K562 (cell line): ENCODE measurements at regions not wholly inside any gene's neighbourhood (a gene's known extent, or its start where the extent isn't known, plus 50 kb on each side); places are given as distances from the start of the nearest gene placed in this dataset.

Experiments used
- ARID1B ChIP-seq: fragments of 450-650 bp; IDR thresholded peaks from 2 replicates; pipeline ENCODE4 v1.6.1; 2016; ENCODE audit warnings: antibody characterized with exemption, mild to moderate bottlenecking, inconsistent platforms
- BACH1 ChIP-seq: fragments of 200-800 bp; sonication (Bioruptor generic); IDR thresholded peaks from 2 replicates; pipeline ENCODE4 v1.6.1; 2016; ENCODE audit warnings: missing genetic modification characterization, missing compliant biosample characterization
- CCNT2 ChIP-seq: IDR thresholded peaks from 2 replicates; pipeline ENCODE4 v1.6.1; 2011; ENCODE audit warnings: borderline replicate concordance, low read depth, mild to moderate bottlenecking, moderate library complexity, mixed read lengths, low read length; ENCODE audit not compliant: insufficient read length; ENCODE audit errors: extremely low read depth
- CREB1 ChIP-seq, 2 experiments: sonication (generic) in 1 of 2; formaldehyde crosslinking in 1 of 2; IDR thresholded peaks; 2 replicates each; pipeline versions ENCODE4 v1.6.1 to v1.8.0; 2012 to 2022; ENCODE audit warnings: inconsistent platforms in 1 of 2, mild to moderate bottlenecking in 1 of 2, missing genetic modification reagents in 1 of 2, moderate library complexity in 1 of 2
- ELF4 ChIP-seq: fragments of 450-650 bp; formaldehyde crosslinking; IDR thresholded peaks from 2 replicates; pipeline ENCODE4 v1.4.0; 2022; ENCODE audit warnings: missing genetic modification characterization
- FOXA1 ChIP-seq: fragments of 450-650 bp; IDR thresholded peaks from 2 replicates; pipeline ENCODE4 v1.6.1; 2016; ENCODE audit warnings: mild to moderate bottlenecking, borderline replicate concordance
- GTF2F1 ChIP-seq: IDR thresholded peaks from 2 replicates; pipeline ENCODE4 v1.6.1; 2011; ENCODE audit warnings: low read depth, low read length, improper control_type of control experiment
- HSF4 ChIP-seq: fragments of 250-450 bp; sonication (Bioruptor Pico); IDR thresholded peaks from 2 replicates; pipeline ENCODE4 v2.1.2; 2022; ENCODE audit warnings: mild to moderate bottlenecking, moderate library complexity, borderline replicate concordance
- NFATC3 ChIP-seq: fragments of 450-650 bp; IDR thresholded peaks from 2 replicates; pipeline ENCODE4 v1.6.1; 2017; ENCODE audit warnings: mild to moderate bottlenecking
- NR2C1 ChIP-seq, 2 experiments: fragments of 450-650 bp; IDR thresholded peaks; 2 replicates each; pipeline ENCODE4 v1.6.1; 2017; ENCODE audit warnings: mild to moderate bottlenecking in 2 of 2, antibody characterized with exemption in 1 of 2, inconsistent platforms in 1 of 2, missing compliant biosample characterization in 1 of 2, missing genetic modification characterization in 1 of 2
- PCBP1 ChIP-seq: fragments of 200-400 bp; formaldehyde crosslinking; IDR thresholded peaks from 2 replicates; pipeline ENCODE4 v1.6.1; 2018; ENCODE audit warnings: mild to moderate bottlenecking, low read depth, low read length; ENCODE audit not compliant: poor library complexity, severe bottlenecking
- POLR2AphosphoS5 ChIP-seq: IDR thresholded peaks from 2 replicates; pipeline ENCODE4 v1.6.1; 2011; ENCODE audit warnings: mild to moderate bottlenecking, low read depth, low read length, moderate library complexity; ENCODE audit not compliant: control insufficient read depth, insufficient read depth
- PYGO2 ChIP-seq: fragments of 450-650 bp; IDR thresholded peaks from 2 replicates; pipeline ENCODE4 v1.6.1; 2016; ENCODE audit warnings: mild to moderate bottlenecking, missing genetic modification characterization, moderate library complexity, missing compliant biosample characterization
- RB1 ChIP-seq: fragments of 450-650 bp; IDR thresholded peaks from 2 replicates; pipeline ENCODE4 v1.6.1; 2017; ENCODE audit warnings: low read depth, mild to moderate bottlenecking
- RBM39 ChIP-seq: fragments of 200-400 bp; formaldehyde crosslinking; optimal IDR thresholded peaks from 2 replicates; pipeline ENCODE3; 2018; ENCODE audit warnings: low read depth, low read length
- STAT5A ChIP-seq: IDR thresholded peaks from 2 replicates; pipeline ENCODE4 v1.6.1; 2012; ENCODE audit warnings: low read length, inconsistent platforms, borderline replicate concordance
- ZBED1 ChIP-seq: IDR thresholded peaks from 2 replicates; pipeline ENCODE4 v1.6.1; 2014
- ZFP1 ChIP-seq: fragments of 450-650 bp; formaldehyde crosslinking; IDR thresholded peaks from 2 replicates; pipeline ENCODE4 v1.4.0; 2020; ENCODE audit warnings: mild to moderate bottlenecking, mixed read lengths
- ZNF3 ChIP-seq: fragments of 250-450 bp; sonication (Bioruptor Pico); IDR thresholded peaks from 2 replicates; pipeline ENCODE4 v1.5.0; 2021; ENCODE audit warnings: mild to moderate bottlenecking, moderate library complexity
- ZNF436 ChIP-seq: fragments of 250-450, 450-650 bp; sonication (Bioruptor Pico); formaldehyde crosslinking; IDR thresholded peaks from 2 replicates; pipeline ENCODE4 v1.7.0; 2020; ENCODE audit warnings: mild to moderate bottlenecking
- TF ChIP-seq, protein P1 (sequence below): fragments of 450-650 bp; formaldehyde crosslinking; conservative IDR thresholded peaks from 2 replicates; pipeline ENCODE4 v1.4.0; 2022; ENCODE audit warnings: mild to moderate bottlenecking, missing genetic modification characterization
- TF ChIP-seq, protein P2 (sequence below), 2 experiments: IDR thresholded peaks; 2 replicates each; pipeline ENCODE4 v1.6.1; 2011; ENCODE audit warnings: borderline replicate concordance in 1 of 2, control low read depth in 1 of 2, low read depth in 1 of 2, low read length in 1 of 2, mild to moderate bottlenecking in 1 of 2, mixed read lengths in 1 of 2, moderate library complexity in 1 of 2; ENCODE audit not compliant: insufficient read depth in 1 of 2, insufficient read length in 1 of 2, poor library complexity in 1 of 2, severe bottlenecking in 1 of 2; ENCODE audit errors: extremely low read depth in 1 of 2
- TF ChIP-seq, protein P3 (sequence below): sonication (generic); formaldehyde crosslinking; IDR thresholded peaks from 2 replicates; pipeline ENCODE4 v1.8.1; 2023; ENCODE audit warnings: mild to moderate bottlenecking, missing genetic modification reagents

DNA sequence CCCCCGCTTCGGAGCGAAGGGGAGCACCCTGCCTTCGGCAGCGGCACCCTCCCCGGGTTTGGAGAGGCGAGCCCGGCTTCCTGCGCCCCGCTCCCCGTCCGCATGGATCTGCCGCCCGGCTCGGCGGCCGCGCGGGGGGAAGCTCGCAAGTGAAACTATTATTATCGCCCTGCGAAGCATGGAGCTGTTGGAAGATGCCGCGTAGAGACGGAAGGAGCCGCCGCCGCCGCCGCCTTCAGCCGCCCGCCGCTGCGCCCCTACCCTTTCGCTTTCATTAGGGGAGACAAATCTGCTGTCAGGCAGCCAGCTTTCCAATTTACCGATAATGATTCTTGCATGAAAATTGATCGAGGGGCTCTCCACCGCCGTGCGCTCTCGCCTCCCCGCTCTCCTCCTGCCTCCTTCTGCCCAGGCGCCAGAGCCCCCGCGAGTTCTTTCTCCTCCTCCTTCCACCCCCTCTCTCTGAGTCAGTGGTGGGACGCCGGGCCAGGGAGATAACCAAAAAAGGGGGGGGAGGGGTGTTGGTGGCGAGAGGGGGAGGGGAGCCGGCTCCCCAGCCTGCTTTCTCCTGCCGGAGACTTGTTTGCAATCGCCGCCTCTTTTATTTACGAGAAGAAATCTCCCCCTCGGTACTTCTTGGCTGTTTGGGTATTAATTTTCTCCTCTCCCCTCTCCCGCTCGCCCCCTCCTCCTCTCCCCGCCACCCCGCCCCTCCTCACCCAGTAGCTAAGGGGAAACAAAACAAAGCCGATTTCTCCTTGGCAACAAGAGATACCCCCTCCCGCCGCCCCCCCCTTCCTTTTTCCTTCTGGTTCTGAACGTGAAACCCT lies 58.0 kb upstream of the GSE1 start (continued):
- TF ChIP-seq RB1 (peak; percentile 47; the same call in 1 of the 2 replicates), PCBP1 (peak; percentile 65), FOXA1 (no peak), CCNT2 (peak; percentile 81), NFATC3 (no peak), HSF4 (no peak), ELF4 (peak; percentile 26; the same call in 1 of the 2 replicates), ZFP1 (CRISPR knock-in tag) (peak; percentile 65; the same call in 1 of the 2 replicates), ZNF3 (peak; percentile 61; the same call in 1 of the 2 replicates), PYGO2 (tag) (no peak), STAT5A (peak; percentile 63; the same call in 1 of the 2 replicates), ZNF436 (CRISPR knock-in tag) (peak; percentile 54; the same call in 1 of the 2 replicates), CREB1 (IDR thresholded peaks at IDR 0.05) (no peak), CREB1 (CRISPR knock-in tag; IDR thresholded peaks at IDR 0.05) (0 out of 2 replicates have a peak, but pooled peaks have one; percentile 16), GTF2F1 (no peak), BACH1 (tag) (0 out of 2 replicates have a peak, but pooled peaks have one; percentile 34), RBM39 (peak; percentile 31), NR2C1 (IDR thresholded peaks at IDR 0.05) (no peak), NR2C1 (tag; IDR thresholded peaks at IDR 0.05) (0 out of 2 replicates have a peak, but pooled peaks have one; percentile 30), ZBED1 (peak; percentile 52; the same call in 1 of the 2 replicates), POLR2AphosphoS5 (peak; percentile 95), ARID1B (peak; percentile 90)
- TF ChIP-seq, protein P1, sequence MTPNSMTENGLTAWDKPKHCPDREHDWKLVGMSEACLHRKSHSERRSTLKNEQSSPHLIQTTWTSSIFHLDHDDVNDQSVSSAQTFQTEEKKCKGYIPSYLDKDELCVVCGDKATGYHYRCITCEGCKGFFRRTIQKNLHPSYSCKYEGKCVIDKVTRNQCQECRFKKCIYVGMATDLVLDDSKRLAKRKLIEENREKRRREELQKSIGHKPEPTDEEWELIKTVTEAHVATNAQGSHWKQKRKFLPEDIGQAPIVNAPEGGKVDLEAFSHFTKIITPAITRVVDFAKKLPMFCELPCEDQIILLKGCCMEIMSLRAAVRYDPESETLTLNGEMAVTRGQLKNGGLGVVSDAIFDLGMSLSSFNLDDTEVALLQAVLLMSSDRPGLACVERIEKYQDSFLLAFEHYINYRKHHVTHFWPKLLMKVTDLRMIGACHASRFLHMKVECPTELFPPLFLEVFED (CRISPR knock-in tag), result 0 out of 2 replicates have a peak, but pooled peaks have one; percentile 22
- TF ChIP-seq, protein P2, sequence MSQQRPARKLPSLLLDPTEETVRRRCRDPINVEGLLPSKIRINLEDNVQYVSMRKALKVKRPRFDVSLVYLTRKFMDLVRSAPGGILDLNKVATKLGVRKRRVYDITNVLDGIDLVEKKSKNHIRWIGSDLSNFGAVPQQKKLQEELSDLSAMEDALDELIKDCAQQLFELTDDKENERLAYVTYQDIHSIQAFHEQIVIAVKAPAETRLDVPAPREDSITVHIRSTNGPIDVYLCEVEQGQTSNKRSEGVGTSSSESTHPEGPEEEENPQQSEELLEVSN (IDR thresholded peaks at IDR 0.05; ENCODE audit: borderline replicate concordance in 1 of 2, extremely low read depth in 1 of 2, insufficient read depth in 1 of 2, insufficient read length in 1 of 2, low read depth in 1 of 2, low read length in 1 of 2, poor library complexity in 1 of 2, severe bottlenecking in 1 of 2), result peak; percentile 27 to 43
- TF ChIP-seq, protein P3, sequence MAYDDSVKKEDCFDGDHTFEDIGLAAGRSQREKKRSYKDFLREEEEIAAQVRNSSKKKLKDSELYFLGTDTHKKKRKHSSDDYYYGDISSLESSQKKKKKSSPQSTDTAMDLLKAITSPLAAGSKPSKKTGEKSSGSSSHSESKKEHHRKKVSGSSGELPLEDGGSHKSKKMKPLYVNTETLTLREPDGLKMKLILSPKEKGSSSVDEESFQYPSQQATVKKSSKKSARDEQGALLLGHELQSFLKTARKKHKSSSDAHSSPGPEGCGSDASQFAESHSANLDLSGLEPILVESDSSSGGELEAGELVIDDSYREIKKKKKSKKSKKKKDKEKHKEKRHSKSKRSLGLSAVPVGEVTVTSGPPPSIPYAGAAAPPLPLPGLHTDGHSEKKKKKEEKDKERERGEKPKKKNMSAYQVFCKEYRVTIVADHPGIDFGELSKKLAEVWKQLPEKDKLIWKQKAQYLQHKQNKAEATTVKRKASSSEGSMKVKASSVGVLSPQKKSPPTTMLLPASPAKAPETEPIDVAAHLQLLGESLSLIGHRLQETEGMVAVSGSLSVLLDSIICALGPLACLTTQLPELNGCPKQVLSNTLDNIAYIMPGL (CRISPR knock-in tag), result no peak
